ENCODE measurements at regions not wholly inside any gene's neighbourhood (a gene's known extent, or its start where the extent isn't known, plus 50 kb on each side); places are given as distances from the start of the nearest gene placed in this dataset.

GRCh38 chr2:2738684-2739083 lies 407.6 kb upstream of the MYT1L start:
- TF ChIP-seq EZH2 (IDR thresholded peaks at IDR 0.05; ENCODE audit: borderline replicate concordance, insufficient read depth, low read depth, low read length, poor library complexity, severe bottlenecking) (no peak), CTCF (IDR thresholded peaks at IDR 0.05) (no peak)
